ENCODE measurements at regions not wholly inside any gene's neighbourhood (a gene's known extent, or its start where the extent isn't known, plus 50 kb on each side); places are given as distances from the start of the nearest gene placed in this dataset.

DNA sequence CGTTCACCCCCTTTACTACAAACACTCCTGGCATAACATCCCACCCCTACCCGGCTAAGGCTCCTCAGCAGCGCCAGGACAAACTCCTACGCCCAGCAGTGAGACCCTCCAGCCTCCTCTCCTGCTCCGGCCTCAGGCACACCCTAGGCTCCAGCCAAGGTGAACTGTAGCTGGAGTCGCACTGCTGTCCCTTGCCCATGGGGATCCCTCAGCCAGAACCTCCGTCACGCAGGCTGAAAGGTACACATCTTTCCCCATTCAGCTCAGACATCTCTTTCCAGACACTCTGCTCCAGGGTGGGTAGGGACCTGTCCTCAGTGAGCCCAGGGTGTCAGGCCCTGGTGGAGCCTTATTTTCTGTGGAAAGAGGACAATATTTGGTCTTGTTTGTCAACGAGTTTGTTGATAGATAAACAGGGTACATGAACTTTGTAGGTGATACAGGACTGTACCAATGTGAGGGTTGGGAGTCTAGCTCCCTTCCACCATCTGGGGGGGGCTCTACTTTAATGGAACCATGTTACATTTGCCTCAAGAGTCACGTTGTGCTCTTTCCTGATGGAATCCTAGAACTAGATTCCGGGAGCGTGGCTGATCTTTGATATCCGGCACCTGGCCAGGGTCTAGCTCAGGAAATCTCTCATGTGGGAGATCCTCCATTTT, 56.5 kb upstream of the SSBP3 start:
- TF ChIP-seq, protein P1, sequence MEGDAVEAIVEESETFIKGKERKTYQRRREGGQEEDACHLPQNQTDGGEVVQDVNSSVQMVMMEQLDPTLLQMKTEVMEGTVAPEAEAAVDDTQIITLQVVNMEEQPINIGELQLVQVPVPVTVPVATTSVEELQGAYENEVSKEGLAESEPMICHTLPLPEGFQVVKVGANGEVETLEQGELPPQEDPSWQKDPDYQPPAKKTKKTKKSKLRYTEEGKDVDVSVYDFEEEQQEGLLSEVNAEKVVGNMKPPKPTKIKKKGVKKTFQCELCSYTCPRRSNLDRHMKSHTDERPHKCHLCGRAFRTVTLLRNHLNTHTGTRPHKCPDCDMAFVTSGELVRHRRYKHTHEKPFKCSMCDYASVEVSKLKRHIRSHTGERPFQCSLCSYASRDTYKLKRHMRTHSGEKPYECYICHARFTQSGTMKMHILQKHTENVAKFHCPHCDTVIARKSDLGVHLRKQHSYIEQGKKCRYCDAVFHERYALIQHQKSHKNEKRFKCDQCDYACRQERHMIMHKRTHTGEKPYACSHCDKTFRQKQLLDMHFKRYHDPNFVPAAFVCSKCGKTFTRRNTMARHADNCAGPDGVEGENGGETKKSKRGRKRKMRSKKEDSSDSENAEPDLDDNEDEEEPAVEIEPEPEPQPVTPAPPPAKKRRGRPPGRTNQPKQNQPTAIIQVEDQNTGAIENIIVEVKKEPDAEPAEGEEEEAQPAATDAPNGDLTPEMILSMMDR (IDR thresholded peaks at IDR 0.05; ENCODE audit: low read depth, low read length, missing input control), result no peak
- no peak for TF ChIP-seq JUND (IDR thresholded peaks at IDR 0.05)
- TF ChIP-seq, protein P2, sequence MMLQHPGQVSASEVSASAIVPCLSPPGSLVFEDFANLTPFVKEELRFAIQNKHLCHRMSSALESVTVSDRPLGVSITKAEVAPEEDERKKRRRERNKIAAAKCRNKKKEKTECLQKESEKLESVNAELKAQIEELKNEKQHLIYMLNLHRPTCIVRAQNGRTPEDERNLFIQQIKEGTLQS (IDR thresholded peaks at IDR 0.05), result no peak
- TF ChIP-seq YY1 (IDR thresholded peaks at IDR 0.05), result no peak
- no peak for TF ChIP-seq TAF1 (conservative IDR thresholded peaks at IDR 0.05)
- TF ChIP-seq, protein P3, sequence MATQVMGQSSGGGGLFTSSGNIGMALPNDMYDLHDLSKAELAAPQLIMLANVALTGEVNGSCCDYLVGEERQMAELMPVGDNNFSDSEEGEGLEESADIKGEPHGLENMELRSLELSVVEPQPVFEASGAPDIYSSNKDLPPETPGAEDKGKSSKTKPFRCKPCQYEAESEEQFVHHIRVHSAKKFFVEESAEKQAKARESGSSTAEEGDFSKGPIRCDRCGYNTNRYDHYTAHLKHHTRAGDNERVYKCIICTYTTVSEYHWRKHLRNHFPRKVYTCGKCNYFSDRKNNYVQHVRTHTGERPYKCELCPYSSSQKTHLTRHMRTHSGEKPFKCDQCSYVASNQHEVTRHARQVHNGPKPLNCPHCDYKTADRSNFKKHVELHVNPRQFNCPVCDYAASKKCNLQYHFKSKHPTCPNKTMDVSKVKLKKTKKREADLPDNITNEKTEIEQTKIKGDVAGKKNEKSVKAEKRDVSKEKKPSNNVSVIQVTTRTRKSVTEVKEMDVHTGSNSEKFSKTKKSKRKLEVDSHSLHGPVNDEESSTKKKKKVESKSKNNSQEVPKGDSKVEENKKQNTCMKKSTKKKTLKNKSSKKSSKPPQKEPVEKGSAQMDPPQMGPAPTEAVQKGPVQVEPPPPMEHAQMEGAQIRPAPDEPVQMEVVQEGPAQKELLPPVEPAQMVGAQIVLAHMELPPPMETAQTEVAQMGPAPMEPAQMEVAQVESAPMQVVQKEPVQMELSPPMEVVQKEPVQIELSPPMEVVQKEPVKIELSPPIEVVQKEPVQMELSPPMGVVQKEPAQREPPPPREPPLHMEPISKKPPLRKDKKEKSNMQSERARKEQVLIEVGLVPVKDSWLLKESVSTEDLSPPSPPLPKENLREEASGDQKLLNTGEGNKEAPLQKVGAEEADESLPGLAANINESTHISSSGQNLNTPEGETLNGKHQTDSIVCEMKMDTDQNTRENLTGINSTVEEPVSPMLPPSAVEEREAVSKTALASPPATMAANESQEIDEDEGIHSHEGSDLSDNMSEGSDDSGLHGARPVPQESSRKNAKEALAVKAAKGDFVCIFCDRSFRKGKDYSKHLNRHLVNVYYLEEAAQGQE (IDR thresholded peaks at IDR 0.05), result no peak
- no peak for TF ChIP-seq EGR1 (IDR thresholded peaks at IDR 0.05; ENCODE audit: low read depth in 2 of 2)
- TF ChIP-seq RAD21 (IDR thresholded peaks at IDR 0.05), result no peak
- TF ChIP-seq RXRA (IDR thresholded peaks at IDR 0.05), result no peak
- no peak for TF ChIP-seq FOXA1 (IDR thresholded peaks at IDR 0.05)
- no peak for TF ChIP-seq NR2F2 (IDR thresholded peaks at IDR 0.05)

Data from liver (tissue), 3 donors.